ENCODE measurements at regions not wholly inside any gene's neighbourhood (a gene's known extent, or its start where the extent isn't known, plus 50 kb on each side); places are given as distances from the start of the nearest gene placed in this dataset.

DNA sequence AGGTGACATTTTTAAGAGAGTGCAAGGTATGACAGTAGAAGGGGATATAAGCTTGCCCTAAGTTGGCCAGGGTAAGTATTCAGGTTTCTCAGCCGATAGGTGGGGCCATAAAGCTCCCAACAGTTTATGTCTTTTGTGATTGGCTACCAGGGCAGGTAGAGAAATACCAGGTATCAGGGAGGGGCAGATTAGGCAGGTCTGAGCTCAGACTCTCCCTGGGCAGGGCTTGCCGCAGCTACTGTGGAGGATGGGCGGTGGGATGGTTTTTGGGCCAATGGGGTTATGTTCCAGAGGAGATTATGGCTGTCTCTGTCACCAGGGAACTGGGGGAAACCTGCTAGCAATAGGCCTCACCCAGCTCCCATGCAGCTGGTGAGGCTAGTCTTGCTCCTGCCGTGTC, 211.6 kb downstream of the PTH2R start:
- DNase-seq: no peak
- Histone ChIP-seq H3K27me3 (no peaks in the 10 kb centered on the region), H3K36me3 (ENCODE audit: low read depth, missing control alignments) (no peaks in the 10 kb centered on the region), H3K27ac (no peak overlapping the region), H3K4me1 (peaks cover 5% of the 10 kb centered on the region), H3K4me3 (no peak overlapping the region), H3K9me3 (no peaks in the 10 kb centered on the region)
- intact Hi-C loops (cut with DNase I; ENCODE audit: low total_unique reads): no loop called here
- 88 to 94% methylated on average over 4 of the region's 4 CpGs for WGBS, 2 donors
- TF ChIP-seq, protein P1, sequence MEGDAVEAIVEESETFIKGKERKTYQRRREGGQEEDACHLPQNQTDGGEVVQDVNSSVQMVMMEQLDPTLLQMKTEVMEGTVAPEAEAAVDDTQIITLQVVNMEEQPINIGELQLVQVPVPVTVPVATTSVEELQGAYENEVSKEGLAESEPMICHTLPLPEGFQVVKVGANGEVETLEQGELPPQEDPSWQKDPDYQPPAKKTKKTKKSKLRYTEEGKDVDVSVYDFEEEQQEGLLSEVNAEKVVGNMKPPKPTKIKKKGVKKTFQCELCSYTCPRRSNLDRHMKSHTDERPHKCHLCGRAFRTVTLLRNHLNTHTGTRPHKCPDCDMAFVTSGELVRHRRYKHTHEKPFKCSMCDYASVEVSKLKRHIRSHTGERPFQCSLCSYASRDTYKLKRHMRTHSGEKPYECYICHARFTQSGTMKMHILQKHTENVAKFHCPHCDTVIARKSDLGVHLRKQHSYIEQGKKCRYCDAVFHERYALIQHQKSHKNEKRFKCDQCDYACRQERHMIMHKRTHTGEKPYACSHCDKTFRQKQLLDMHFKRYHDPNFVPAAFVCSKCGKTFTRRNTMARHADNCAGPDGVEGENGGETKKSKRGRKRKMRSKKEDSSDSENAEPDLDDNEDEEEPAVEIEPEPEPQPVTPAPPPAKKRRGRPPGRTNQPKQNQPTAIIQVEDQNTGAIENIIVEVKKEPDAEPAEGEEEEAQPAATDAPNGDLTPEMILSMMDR (IDR thresholded peaks at IDR 0.05): no peak
- TF ChIP-seq POLR2A (IDR thresholded peaks at IDR 0.05): no peak

DNA sequence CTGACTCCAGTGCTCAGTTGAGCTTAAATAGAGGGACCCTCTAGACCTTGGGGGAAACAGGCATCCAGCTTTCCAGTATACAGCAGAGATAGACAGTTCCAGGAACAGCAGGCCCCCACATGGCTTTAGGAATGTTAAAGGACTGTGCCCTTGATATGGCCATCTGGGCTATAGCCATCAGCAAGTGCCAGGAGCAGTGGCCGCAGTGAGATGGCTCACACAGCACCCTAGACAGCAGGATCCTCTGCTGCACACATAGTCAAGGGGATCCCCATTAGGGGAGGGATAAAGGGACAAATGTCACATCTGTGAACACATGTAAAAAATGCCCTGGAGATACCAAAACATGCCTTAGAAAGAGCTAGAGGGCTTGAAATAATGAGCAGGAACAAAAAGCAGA, 213.4 kb downstream of the PTH2R start:
- intact Hi-C loops (cut with DNase I; ENCODE audit: low total_unique reads): no loop called here
- WGBS, 2 donors: 35% methylated on average over 1 of the region's 1 CpG; no CpG with 5 or more reads in 1 of the 2 donors
- Histone ChIP-seq H3K4me1 (peaks cover 5% of the 10 kb centered on the region), H3K27ac (no peak overlapping the region), H3K36me3 (ENCODE audit: low read depth, missing control alignments) (no peaks in the 10 kb centered on the region), H3K4me3 (no peak overlapping the region), H3K9me3 (no peaks in the 10 kb centered on the region), H3K27me3 (no peaks in the 10 kb centered on the region)
- TF ChIP-seq, protein P1 (IDR thresholded peaks at IDR 0.05): no peak
- DNase-seq: peak; percentile 16

DNA sequence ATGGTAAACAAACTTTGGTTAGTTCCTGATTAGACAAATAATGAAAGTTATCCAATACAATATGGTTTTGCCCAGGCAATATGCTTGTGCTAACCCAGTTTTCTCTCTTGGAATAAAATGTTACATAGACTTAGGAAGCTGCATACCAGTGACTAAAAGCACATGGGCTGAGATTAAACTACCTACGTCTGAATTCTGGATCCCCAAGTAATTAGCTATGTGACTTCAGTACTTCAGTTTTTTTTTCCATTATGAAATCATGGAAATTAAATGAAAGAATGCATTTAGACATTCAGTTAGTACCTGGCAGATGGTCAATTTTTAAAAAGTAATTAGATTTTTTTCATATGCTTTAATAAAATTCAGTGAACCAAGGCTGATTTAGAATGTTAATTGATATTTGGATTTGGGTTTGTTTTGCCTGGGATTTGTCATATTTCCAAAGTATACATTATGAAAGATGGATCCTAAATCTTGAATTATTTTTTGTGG, 213.9 kb downstream of the PTH2R start:
- DNase-seq: no peak
- Histone ChIP-seq H3K4me3 (no peak overlapping the region), H3K27ac (no peak overlapping the region), H3K27me3 (no peaks in the 10 kb centered on the region), H3K36me3 (ENCODE audit: low read depth, missing control alignments) (no peaks in the 10 kb centered on the region), H3K4me1 (peaks cover under 1% of the 10 kb centered on the region), H3K9me3 (no peaks in the 10 kb centered on the region)
- intact Hi-C loops (cut with DNase I; ENCODE audit: low total_unique reads): no loop called here
- WGBS, 2 donors: 26 to 42% methylated on average over 1 of the region's 1 CpG
- TF ChIP-seq, protein P1 (IDR thresholded peaks at IDR 0.05): no peak
- no peak for TF ChIP-seq POLR2A (IDR thresholded peaks at IDR 0.05)

DNA sequence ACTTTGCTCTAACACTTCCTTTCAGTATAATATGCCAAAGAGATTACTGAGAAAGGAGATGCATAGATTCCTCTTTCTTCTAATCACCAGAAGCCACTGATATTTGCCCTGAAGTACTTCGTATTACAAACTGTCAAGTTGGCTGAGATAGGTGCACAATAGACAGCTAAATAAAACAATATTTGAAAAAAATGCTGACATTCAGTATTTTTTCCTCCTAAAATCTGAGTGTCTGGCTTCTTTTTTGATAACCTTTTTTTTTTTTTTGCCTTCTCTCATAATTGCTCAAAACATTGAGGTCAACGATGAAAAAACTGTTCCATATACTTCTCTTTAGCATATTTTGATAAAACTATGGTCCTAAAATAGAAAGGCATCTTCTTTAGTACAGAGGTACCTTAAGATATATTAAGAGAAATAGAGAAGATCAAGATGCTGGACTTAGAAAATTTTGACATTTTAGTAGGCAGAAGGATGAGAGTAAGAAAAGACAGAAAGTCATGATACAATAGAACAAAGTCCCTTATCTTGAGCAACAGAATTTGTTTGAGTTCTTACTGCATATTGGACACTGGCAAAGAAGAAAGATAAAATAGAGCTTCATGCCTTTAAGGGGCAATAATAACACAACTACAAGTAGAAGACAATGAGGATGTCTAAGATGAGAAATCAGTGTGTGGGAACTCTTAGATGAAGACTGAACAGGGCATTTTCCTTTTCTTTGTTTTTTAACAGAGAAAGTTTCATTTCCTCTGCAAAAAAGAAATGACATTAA, 220.7 kb downstream of the PTH2R start:
- Histone ChIP-seq H3K36me3 (ENCODE audit: low read depth, missing control alignments) (no peaks in the 10 kb centered on the region), H3K4me3 (no peak overlapping the region), H3K9me3 (no peaks in the 10 kb centered on the region), H3K4me1 (no peaks in the 10 kb centered on the region), H3K27ac (no peak overlapping the region), H3K27me3 (no peaks in the 10 kb centered on the region)
- intact Hi-C loops (cut with DNase I; ENCODE audit: low total_unique reads): no loop called here
- 64 to 78% methylated on average over 2 of the region's 2 CpGs for WGBS, 2 donors
- DNase-seq: no peak
- TF ChIP-seq, protein P1 (IDR thresholded peaks at IDR 0.05): no peak
- no peak for TF ChIP-seq POLR2A (IDR thresholded peaks at IDR 0.05)

- no peaks in the 10 kb centered on the region for H3K4me1 ChIP-seq
- DNase-seq: no peak
- H3K36me3 ChIP-seq (ENCODE audit: low read depth, missing control alignments): no peaks in the 10 kb centered on the region
- no peak overlapping the region for H3K4me3 ChIP-seq
- no peaks in the 10 kb centered on the region for H3K27me3 ChIP-seq
- WGBS, 2 donors: 57 to 61% methylated on average over 2 of the region's 2 CpGs
- H3K9me3 ChIP-seq: no peaks in the 10 kb centered on the region
- intact Hi-C loops (cut with DNase I; ENCODE audit: low total_unique reads): no loop called here
- no peak overlapping the region for H3K27ac ChIP-seq
- TF ChIP-seq POLR2A (IDR thresholded peaks at IDR 0.05): no peak
- TF ChIP-seq, protein P1 (IDR thresholded peaks at IDR 0.05): no peak
These were observed 221.3 kb downstream of the PTH2R start for GRCh38 chr2:208627916-208628315.
